ENCODE measurements at regions not wholly inside any gene's neighbourhood (a gene's known extent, or its start where the extent isn't known, plus 50 kb on each side); places are given as distances from the start of the nearest gene placed in this dataset.

GRCh38 chr18:73258375-73259087 lies 390.7 kb upstream of the NETO1 start:
- TF ChIP-seq, protein P1, sequence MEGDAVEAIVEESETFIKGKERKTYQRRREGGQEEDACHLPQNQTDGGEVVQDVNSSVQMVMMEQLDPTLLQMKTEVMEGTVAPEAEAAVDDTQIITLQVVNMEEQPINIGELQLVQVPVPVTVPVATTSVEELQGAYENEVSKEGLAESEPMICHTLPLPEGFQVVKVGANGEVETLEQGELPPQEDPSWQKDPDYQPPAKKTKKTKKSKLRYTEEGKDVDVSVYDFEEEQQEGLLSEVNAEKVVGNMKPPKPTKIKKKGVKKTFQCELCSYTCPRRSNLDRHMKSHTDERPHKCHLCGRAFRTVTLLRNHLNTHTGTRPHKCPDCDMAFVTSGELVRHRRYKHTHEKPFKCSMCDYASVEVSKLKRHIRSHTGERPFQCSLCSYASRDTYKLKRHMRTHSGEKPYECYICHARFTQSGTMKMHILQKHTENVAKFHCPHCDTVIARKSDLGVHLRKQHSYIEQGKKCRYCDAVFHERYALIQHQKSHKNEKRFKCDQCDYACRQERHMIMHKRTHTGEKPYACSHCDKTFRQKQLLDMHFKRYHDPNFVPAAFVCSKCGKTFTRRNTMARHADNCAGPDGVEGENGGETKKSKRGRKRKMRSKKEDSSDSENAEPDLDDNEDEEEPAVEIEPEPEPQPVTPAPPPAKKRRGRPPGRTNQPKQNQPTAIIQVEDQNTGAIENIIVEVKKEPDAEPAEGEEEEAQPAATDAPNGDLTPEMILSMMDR (IDR thresholded peaks at IDR 0.05), result no peak
- TF ChIP-seq POLR2A (IDR thresholded peaks at IDR 0.05) (no peak), EP300 (IDR thresholded peaks at IDR 0.05) (no peak)
